HG03060 (cell line): ENCODE measurements at regions not wholly inside any gene's neighbourhood (a gene's known extent, or its start where the extent isn't known, plus 50 kb on each side); places are given as distances from the start of the nearest gene placed in this dataset.

Experiments
- ATAC-seq: cut with Tn5 transposase; IDR thresholded peaks from one replicate; pipeline ENCODE4 v1.9.1; 2021; ENCODE audit warnings: low read depth, moderate number of reproducible peaks; ENCODE audit not compliant: unreplicated experiment

DNA sequence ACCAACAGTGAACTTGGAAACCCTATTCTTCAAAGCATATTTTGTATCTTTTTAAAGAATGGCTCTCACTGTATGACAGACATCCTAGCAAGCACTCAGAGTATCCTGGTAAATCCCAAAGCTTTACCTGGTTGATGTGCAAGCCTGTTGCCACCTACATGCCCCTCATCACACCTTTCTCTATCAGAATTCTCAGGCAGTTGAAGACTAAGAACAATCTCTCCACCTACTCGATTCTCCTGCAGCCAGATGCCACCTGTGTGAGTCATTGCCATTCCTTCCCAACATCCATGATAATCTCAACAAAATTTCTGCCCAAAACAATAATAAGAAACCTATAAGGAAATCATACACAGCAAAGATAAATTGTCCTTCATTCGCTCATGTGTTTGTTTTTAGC is 659.8 kb downstream of the BCL11A start:
- ATAC-seq, result no peak

DNA sequence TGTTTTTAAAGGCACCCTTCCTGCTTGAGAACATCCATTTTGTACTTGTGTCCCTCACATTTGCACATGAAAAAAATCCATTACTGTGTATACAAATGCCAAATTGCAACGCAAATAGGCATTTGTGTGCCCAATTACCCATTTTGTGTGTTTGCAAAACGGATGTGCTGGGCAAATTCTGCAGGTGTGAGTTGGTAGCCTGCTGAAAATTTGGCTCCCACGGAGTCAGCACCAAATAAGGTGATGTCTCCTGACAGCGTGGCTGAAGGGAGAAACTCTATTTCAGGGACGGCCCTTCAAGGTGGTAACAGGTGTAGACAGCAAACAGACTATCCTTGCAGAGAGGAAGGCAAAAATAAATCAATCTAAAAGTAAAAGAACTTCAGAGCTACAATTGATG is 661.1 kb downstream of the BCL11A start:
- no peak for ATAC-seq

- no peak for ATAC-seq
Measured at GRCh38 chr2:59889305-59889704, 664.1 kb downstream of the BCL11A start.

DNA sequence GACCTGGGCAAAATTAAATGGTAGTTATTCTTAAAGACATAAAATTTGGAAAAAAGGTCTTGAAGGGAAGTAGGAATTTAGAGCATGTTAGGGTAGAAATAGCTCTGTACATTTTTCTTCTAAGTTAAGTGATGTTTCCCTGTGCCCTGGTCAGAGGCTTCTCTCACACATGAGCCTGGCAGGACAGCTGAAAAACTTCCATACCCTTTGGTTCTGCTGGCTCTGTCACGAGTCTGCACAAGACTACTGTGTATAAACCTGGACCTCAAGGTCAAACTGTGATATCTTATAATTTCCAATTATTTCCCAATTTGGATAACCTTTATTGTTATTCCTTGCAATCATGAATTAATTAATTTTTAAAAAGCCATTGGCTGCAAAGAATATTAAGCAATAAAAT is 664.7 kb downstream of the BCL11A start:
- ATAC-seq, result no peak

GRCh38 chr2:59888015-59888414 is 665.4 kb downstream of the BCL11A start:
- peak; percentile 97 for ATAC-seq

DNA sequence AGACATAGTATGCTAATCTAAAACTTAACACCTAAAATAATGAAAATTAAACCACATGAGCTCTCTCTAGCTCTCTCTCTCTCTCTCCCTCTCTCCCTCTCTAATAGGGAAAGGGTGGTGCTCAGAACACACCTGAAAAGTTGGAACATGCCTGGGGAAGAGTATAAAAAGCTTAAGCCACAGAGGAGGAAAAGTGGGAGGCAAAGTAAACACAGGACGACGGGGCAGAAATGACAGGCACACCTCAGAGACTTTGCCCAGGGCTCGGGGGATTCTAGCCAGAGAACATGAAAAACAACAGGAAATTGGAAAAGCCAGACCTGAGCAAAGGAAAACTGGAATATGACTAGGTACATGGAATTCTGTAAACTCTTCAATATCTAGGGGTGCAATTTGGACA is 666.1 kb downstream of the BCL11A start:
- ATAC-seq, result no peak

DNA sequence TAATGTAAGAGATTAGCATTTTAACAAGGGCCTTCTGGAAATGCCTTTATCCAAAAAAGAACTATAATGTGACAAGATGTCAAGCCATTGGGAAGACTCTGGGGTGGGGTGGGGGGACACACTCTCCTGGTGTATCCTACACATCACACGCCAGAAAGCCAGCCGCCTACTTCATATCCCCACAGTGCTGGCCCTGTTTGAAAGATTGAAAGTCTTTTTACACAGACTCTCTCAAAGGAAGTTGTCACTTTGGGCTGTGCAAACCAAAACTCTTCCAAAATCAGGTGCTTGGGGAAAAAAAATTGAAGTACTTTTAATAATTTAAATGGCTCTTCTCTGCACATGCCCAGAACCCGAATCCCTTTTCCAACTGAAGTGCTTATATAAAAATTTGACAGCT is 666.7 kb downstream of the BCL11A start:
- ATAC-seq, result no peak

DNA sequence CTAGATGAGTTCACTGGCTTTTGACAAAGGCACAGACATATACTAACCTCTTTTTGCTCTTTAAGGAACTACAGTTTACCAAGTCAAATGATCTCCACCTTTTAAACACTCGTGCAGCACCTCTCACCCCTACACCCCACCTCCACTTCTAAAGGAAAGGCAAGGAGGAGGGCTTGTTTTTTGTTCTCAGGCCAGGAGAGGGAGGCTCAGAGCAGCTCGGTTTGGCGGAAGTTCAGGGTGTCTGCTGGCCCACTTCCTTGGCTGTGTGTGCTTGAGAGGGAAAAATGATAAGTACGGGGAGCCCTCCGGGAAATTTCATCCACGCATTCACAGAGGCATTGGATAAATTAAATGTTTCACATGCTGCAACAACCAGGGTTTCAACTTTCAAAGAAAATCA is 667.9 kb downstream of the BCL11A start:
- no peak for ATAC-seq

DNA sequence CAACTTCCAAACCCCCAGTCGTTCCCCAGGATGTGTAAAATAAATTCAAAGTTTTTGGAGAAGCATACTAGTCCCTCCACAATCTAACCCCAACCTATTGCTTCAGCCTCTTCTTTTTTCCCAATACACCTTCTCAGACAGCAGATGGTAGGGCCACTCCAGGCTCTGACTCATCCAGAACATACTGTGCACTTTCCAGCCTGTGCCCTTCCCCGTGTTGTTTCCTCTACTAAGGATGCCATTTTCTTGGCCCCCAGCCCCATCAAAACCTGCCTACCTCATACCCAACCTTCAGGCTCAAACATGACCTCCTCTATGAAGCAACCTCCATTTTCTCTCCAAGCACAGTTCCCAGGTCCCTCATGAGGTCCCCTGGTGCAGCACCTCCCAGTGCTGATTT is 669.3 kb downstream of the BCL11A start:
- ATAC-seq, result no peak

- no peak for ATAC-seq
Measured at GRCh38 chr2:59882822-59883221, 670.6 kb downstream of the BCL11A start.

DNA sequence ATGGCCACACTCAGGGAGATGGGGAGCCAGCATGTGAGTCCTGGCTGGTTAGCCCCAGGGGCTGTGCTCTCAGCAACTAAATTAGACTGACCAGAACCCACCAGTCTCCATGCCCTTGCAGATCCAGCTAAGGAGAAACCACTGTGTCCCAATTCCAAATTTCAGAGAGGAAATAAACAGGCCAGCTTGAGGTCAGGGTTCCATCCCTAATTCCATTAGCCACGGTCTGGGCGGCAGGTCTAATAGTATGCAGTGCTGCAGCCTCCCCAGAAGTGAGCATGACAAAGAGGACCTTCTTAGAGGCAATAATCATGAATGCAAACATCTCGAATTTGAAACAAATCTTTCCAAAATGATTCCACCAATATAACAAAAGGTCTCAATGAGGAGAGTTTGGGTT is 671.2 kb downstream of the BCL11A start:
- no peak for ATAC-seq

DNA sequence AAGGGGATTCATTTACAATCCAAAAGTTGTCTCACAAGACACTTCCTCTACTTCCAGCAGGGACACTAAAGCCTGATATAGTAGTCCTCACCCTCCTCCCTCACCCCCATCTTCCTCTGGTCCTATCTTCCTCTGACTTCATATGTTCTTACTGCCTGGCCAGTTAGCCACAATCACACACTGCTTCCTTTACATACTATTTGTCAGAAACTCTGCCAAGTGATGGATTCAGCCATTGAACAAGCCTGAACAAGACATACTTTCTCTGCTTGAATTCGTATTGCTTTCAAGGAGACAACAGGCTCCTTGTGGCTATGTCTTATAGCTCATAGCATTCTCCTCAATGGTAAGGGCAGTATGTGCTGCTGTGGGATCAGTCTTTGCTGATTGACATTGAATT is 672.2 kb downstream of the BCL11A start:
- ATAC-seq, result no peak

GRCh38 chr2:59879700-59880131 is 673.7 kb downstream of the BCL11A start:
- no peak for ATAC-seq

- no peak for ATAC-seq
Measured at GRCh38 chr2:59875836-59876235, 677.6 kb downstream of the BCL11A start.

- no peak for ATAC-seq
Measured at GRCh38 chr2:59874971-59875755, 678.3 kb downstream of the BCL11A start.

- ATAC-seq, result no peak
Measured at GRCh38 chr2:59874361-59874760, 679.1 kb downstream of the BCL11A start.

- ATAC-seq, result no peak
Measured at GRCh38 chr2:59871830-59872229, 681.6 kb downstream of the BCL11A start.

DNA sequence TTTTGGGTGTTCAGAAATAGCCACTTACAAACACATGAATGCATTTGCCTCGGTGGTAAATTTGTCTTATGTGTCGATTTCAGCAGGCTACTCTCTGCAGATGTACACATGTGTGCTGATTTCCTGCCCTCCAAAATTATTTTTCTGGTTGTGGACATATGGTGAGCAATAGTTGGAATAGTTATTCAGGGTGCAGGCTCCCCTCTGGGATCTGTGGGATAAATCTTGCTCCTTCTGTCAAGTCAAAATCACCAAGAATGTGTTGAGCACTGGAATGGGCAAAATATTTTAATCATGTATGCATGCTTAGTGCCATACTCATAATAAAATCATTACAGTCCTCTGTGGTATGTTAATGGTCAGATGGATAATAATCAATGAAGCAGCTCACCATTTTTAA is 684.5 kb downstream of the BCL11A start:
- no peak for ATAC-seq

DNA sequence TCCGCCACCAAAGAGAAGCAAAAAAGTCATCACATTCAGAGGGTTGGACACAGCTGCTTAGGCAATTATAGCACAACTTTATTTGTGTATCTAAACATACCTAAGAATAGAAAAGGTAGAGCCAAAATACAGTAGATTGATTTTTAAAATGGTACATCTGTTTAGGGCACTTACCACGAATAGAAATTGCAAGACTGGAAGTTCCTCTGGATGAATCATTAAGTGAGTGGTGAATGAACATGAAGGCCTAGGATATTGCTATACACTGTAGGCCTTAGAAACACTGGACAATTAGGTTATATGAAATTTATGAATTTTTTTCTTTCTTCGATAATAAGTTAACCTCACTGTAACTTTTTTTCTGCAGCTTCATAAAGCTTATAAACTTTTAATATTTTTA is 687.0 kb downstream of the BCL11A start:
- ATAC-seq, result no peak

- no peak for ATAC-seq
Measured at GRCh38 chr2:59858540-59858939, 694.9 kb downstream of the BCL11A start.

DNA sequence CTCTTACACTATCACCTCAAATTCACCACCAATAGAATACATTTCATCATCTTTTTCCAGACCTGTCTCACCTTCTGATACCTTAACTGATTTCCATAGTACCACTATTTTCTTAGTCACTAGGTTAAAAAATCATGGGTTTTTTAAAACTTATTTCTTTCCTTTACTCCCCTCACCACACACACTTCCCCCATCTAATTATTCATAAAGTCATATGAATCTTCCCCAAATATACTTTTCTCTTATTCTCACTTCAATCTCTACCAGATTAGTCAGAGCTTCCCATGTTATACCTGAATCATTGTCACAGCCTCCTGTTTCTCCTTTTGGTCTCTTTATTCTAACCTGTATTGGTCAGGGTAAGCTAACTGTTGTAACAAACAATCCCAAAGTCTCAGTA is 696.3 kb downstream of the BCL11A start:
- ATAC-seq, result no peak

DNA sequence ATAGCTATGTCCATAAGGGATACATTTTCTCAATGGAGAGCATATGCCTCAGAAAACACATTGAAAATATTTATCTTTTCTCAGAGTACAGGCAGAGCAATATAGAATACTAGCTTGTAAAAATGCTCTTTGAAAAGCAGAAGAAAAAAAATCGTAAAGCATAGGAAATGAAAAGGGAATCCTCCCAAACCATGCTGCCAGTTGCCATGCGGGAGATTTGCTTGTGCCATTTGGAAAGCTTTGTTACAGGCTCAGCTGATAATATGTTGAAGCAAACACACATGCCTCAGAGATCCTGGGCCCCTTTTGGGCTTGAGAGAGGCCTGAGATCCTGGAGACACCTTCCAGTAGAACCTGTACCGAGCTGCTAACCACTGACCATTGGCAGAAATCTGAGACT is 697.1 kb downstream of the BCL11A start:
- no peak for ATAC-seq

DNA sequence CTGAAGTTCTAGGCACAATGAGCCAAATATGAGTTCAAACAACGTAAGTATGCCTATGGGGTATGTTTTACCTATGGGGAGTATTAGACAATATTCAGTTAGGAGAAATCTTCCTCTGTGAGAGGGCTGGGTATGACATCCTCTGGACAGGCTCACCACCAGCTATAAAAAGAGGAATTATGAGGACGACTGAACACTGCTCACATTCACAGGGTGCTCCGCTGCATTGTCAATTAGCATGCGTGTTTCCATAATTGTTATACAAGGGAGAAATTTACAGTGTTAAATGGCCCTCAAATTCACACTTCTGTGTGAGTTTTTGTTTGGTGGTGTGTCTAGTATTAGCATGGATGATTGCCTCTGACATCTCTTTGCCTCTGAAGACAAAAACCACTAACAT is 700.4 kb downstream of the BCL11A start:
- no peak for ATAC-seq
